B cell (primary cell): ENCODE measurements at regions not wholly inside any gene's neighbourhood (a gene's known extent, or its start where the extent isn't known, plus 50 kb on each side); places are given as distances from the start of the nearest gene placed in this dataset.

Experiments
- ATAC-seq: fragments of 200-7000 bp; cut with Tn5 transposase; one replicate; pipeline ENCODE4 v1.10.0; 2021; ENCODE audit warnings: low read depth, mild to moderate bottlenecking, moderate number of reproducible peaks, moderate library complexity
- CTCF ChIA-PET: fragments of 350-600 bp; sonication (Branson Sonifier 250); formaldehyde crosslinking; loops from one replicate; lab custom pipeline; 2021; ENCODE audit warnings: antibody characterized with exemption, inconsistent platforms; lab: Charles Lee
- POLR2A ChIA-PET: fragments of 350-600 bp; sonication (Branson Sonifier 250); formaldehyde crosslinking; loops from one replicate; lab custom pipeline; 2021; ENCODE audit warnings: antibody characterized with exemption; lab: Charles Lee
- DNase-seq: peaks from one replicate; pipeline ENCODE4 v3.0.0; 2013
- H2AFZ ChIP-seq: 2 replicates; pipeline ENCODE4 v1.6.1; 2012; ENCODE audit warnings: mild to moderate bottlenecking, low read depth, low read length; ENCODE audit not compliant: insufficient read depth, poor library complexity, severe bottlenecking
- H3K27ac ChIP-seq, 2 donors: 1 replicate in 1 of 2; 2 replicates in 1 of 2; pipeline ENCODE4 v1.5.1; 2012 to 2013; ENCODE audit warnings: low read length in 2 of 2, mild to moderate bottlenecking in 2 of 2, moderate library complexity in 1 of 2
- H3K27me3 ChIP-seq, 4 experiments: fragments of 200-600 bp in 1 of 4; sonication (generic) in 1 of 4; replicated peaks in 1 of 4; 1 replicate in 2 of 4; 2 replicates in 2 of 4; pipeline versions ENCODE4 v1.6.1 to v1.7.0; 2013 to 2016; ENCODE audit warnings: low read length in 3 of 4, mild to moderate bottlenecking in 2 of 4, mixed read lengths in 1 of 4, moderate library complexity in 1 of 4; ENCODE audit not compliant: insufficient read depth in 4 of 4, control insufficient read depth in 3 of 4; ENCODE audit errors: control extremely low read depth in 1 of 4
- H3K36me3 ChIP-seq, 2 experiments: replicated peaks in 1 of 2; 1 replicate in 1 of 2; 2 replicates in 1 of 2; pipeline versions ENCODE4 v1.6.1 to v1.7.1; 2013; ENCODE audit warnings: low read length in 1 of 2; ENCODE audit not compliant: insufficient read depth in 2 of 2, control insufficient read depth in 1 of 2; ENCODE audit errors: control extremely low read depth in 1 of 2, extremely low read depth in 1 of 2
- H3K4me1 ChIP-seq, 2 donors: fragments of 200-600 bp in 1 of 2; sonication (generic) in 1 of 2; 1 replicate in 1 of 2; 2 replicates in 1 of 2; pipeline versions ENCODE4 v1.5.1 to v1.6.1; 2013 to 2017; ENCODE audit warnings: low read length in 2 of 2; ENCODE audit not compliant: control insufficient read depth in 2 of 2, insufficient read depth in 2 of 2
- H3K4me2 ChIP-seq: replicated peaks from 2 replicates; pipeline ENCODE3; 2012; ENCODE audit warnings: mild to moderate bottlenecking, low read depth, low read length; ENCODE audit not compliant: poor library complexity, severe bottlenecking
- H3K4me3 ChIP-seq, 5 experiments: fragments of 200-600 bp in 1 of 5; sonication (generic) in 1 of 5; 1 replicate in 3 of 5; 2 replicates in 2 of 5; pipeline versions ENCODE4 v1.5.1 to v1.7.0; 2011 to 2016; ENCODE audit warnings: low read length in 4 of 5, mild to moderate bottlenecking in 4 of 5, low read depth in 2 of 5, control low read depth in 1 of 5, moderate library complexity in 1 of 5; ENCODE audit not compliant: insufficient read depth in 1 of 5; ENCODE audit errors: control extremely low read depth in 1 of 5, extremely low read depth in 1 of 5
- H3K79me2 ChIP-seq: fragments of 200-600 bp; sonication (generic); one replicate; pipeline ENCODE4 v1.6.0; 2016; ENCODE audit warnings: low read length; ENCODE audit not compliant: control insufficient read depth, insufficient read depth
- H3K9ac ChIP-seq: fragments of 200-600 bp; sonication (generic); 2 replicates; pipeline ENCODE4 v1.6.1; 2017; ENCODE audit warnings: mild to moderate bottlenecking, low read length, moderate library complexity
- H3K9me3 ChIP-seq, 3 donors: one replicate each; pipeline versions ENCODE4 v1.6.1 to v1.7.1; 2013; ENCODE audit warnings: low read length in 2 of 3; ENCODE audit not compliant: control insufficient read depth in 2 of 3, insufficient read depth in 1 of 3; ENCODE audit errors: control extremely low read depth in 1 of 3
- H4K20me1 ChIP-seq: 2 replicates; pipeline ENCODE4 v1.6.0; 2012; ENCODE audit warnings: mild to moderate bottlenecking, low read length; ENCODE audit not compliant: insufficient read depth, control insufficient read depth, poor library complexity, severe bottlenecking
- H3K27ac Mint-ChIP-seq: one replicate; pipeline ENCODE4 v1.8.0; 2021; ENCODE audit warnings: mixed read lengths
- H3K27me3 Mint-ChIP-seq: one replicate; pipeline ENCODE4 v1.8.0; 2021; ENCODE audit warnings: mixed read lengths
- H3K4me1 Mint-ChIP-seq: one replicate; pipeline ENCODE4 v1.8.0; 2021; ENCODE audit warnings: mixed read lengths
- H3K4me3 Mint-ChIP-seq: one replicate; pipeline ENCODE4 v1.8.0; 2021; ENCODE audit warnings: mixed read lengths
- H3K9me3 Mint-ChIP-seq: one replicate; pipeline ENCODE4 v1.8.0; 2022; ENCODE audit warnings: mixed read lengths; ENCODE audit not compliant: insufficient read depth
- CTCF ChIP-seq: fragments of 200-600 bp; IDR thresholded peaks from one replicate; pipeline ENCODE4 v1.8.0; 2022; ENCODE audit warnings: antibody characterized with exemption, mild to moderate bottlenecking
- EZH2 ChIP-seq: IDR thresholded peaks from 2 replicates; pipeline ENCODE4 v1.6.1; 2012; ENCODE audit warnings: borderline replicate concordance, low read depth, mild to moderate bottlenecking, moderate library complexity, low read length; ENCODE audit not compliant: insufficient read depth, poor library complexity, severe bottlenecking
- WGBS: methylation state at CpG from one replicate; pipeline ENCODE4 v1.1.5; 2013; ENCODE audit warnings: missing lambda C conversion rate; ENCODE audit not compliant: insufficient coverage; 5-methylcytosine and 5-hydroxymethylcytosine counted together
- intact Hi-C: fragments of 100-400 bp; cut with micrococcal nuclease; formaldehyde crosslinking; loops from one replicate; pipeline ENCODE4 v1.10.0; 2022

GRCh38 chr6:19009769-19010168 is 622.6 kb downstream of the RNF144B start:
- Mint-ChIP-seq H3K9me3 (no peaks in the 10 kb centered on the region), H3K27ac (no peak overlapping the region), H3K27me3 (no peaks in the 10 kb centered on the region), H3K4me3 (no peak overlapping the region), H3K4me1 (no peaks in the 10 kb centered on the region)
- WGBS: no CpG with 5 or more reads among the region's 3 CpGs
- Histone ChIP-seq H3K27ac (no peak overlapping the region), H4K20me1 (no peaks in the 10 kb centered on the region), H3K9ac (no peak overlapping the region), H3K27me3 (no peaks in the 10 kb centered on the region), H3K4me3 (no peak overlapping the region), H2AFZ (no peak overlapping the region), H3K4me1 (no peaks in the 10 kb centered on the region), H3K9me3 (no peaks in the 10 kb centered on the region), H3K36me3 (no peaks in the 10 kb centered on the region), H3K79me2 (no peaks in the 10 kb centered on the region), H3K4me2 (no peak overlapping the region)
- POLR2A ChIA-PET: no interaction called here
- CTCF ChIA-PET: no interaction called here
- intact Hi-C loops: no loop called here
- ATAC-seq (no peak), DNase-seq (no peak)
- TF ChIP-seq EZH2 (no peak), CTCF (no peak)

- H4K20me1 ChIP-seq: no peaks in the 10 kb centered on the region
- CTCF ChIA-PET: no interaction called here
- H3K79me2 ChIP-seq: no peaks in the 10 kb centered on the region
- Mint-ChIP-seq H3K4me3 (no peak overlapping the region), H3K4me1 (no peaks in the 10 kb centered on the region), H3K27ac (no peak overlapping the region), H3K9me3 (no peaks in the 10 kb centered on the region), H3K27me3 (no peaks in the 10 kb centered on the region)
- H2AFZ ChIP-seq: no peak overlapping the region
- no peak overlapping the region for H3K27ac ChIP-seq
- H3K9me3 ChIP-seq: no peaks in the 10 kb centered on the region
- H3K27me3 ChIP-seq: no peaks in the 10 kb centered on the region
- H3K4me2 ChIP-seq: no peak overlapping the region
- intact Hi-C loops: no loop called here
- H3K4me3 ChIP-seq: no peak overlapping the region
- no peaks in the 10 kb centered on the region for H3K4me1 ChIP-seq
- DNase-seq: no peak
- ATAC-seq: no peak
- H3K9ac ChIP-seq: no peak overlapping the region
- POLR2A ChIA-PET: no interaction called here
- no peaks in the 10 kb centered on the region for H3K36me3 ChIP-seq
- TF ChIP-seq EZH2 (no peak), CTCF (no peak)
- WGBS: 100% methylated on average over 1 of the region's 4 CpGs
Measured at GRCh38 chr6:19013026-19013705, 626.0 kb downstream of the RNF144B start.
